K562 (cell line): ENCODE measurements at regions not wholly inside any gene's neighbourhood (a gene's known extent, or its start where the extent isn't known, plus 50 kb on each side); places are given as distances from the start of the nearest gene placed in this dataset.

Experiments
- ADNP ChIP-seq: fragments of 200-800 bp; sonication (Bioruptor generic); IDR thresholded peaks from 2 replicates; pipeline ENCODE4 v1.6.1; 2016; ENCODE audit warnings: missing genetic modification characterization, missing compliant biosample characterization
- BCL6 ChIP-seq: fragments of 250-450 bp; sonication (Bioruptor Pico); IDR thresholded peaks from 2 replicates; pipeline ENCODE4 v1.4.0; 2020
- MAFG ChIP-seq: fragments of 450-650 bp; conservative IDR thresholded peaks from 2 replicates; pipeline ENCODE4 v1.6.1; 2016; ENCODE audit warnings: missing genetic modification characterization, missing compliant biosample characterization
- NR4A1 ChIP-seq, 2 experiments: fragments of 250-450 bp in 1 of 2; fragments of 450-650 bp in 1 of 2; sonication (Bioruptor Pico) in 1 of 2; IDR thresholded peaks; 2 replicates each; pipeline versions ENCODE4 v1.4.0 to v1.6.1; 2016 to 2020; ENCODE audit warnings: mild to moderate bottlenecking in 2 of 2, missing compliant biosample characterization in 1 of 2, missing genetic modification characterization in 1 of 2, moderate library complexity in 1 of 2
- RAD21 ChIP-seq, 2 experiments: fragments of 250-450 bp in 1 of 2; fragments of 450-650 bp in 1 of 2; sonication (Bioruptor Pico) in 1 of 2; formaldehyde crosslinking in 1 of 2; IDR thresholded peaks in 1 of 2; conservative IDR thresholded peaks in 1 of 2; 2 replicates each; pipeline versions ENCODE4 v1.4.0 to v1.8.0; 2020 to 2022; ENCODE audit warnings: mild to moderate bottlenecking in 2 of 2, moderate library complexity in 1 of 2
- RBM17 ChIP-seq: fragments of 200-400 bp; formaldehyde crosslinking; IDR thresholded peaks from 2 replicates; pipeline ENCODE4 v1.6.1; 2017; ENCODE audit warnings: low read depth, mild to moderate bottlenecking, low read length, borderline replicate concordance
- SNRNP70 ChIP-seq: fragments of 200-400 bp; formaldehyde crosslinking; optimal IDR thresholded peaks from 2 replicates; pipeline ENCODE3; 2017; ENCODE audit warnings: low read depth, low read length
- ZBTB7A ChIP-seq: IDR thresholded peaks from 2 replicates; pipeline ENCODE4 v1.6.1; 2011; ENCODE audit warnings: low read depth, mild to moderate bottlenecking, low read length, moderate library complexity, borderline replicate concordance; ENCODE audit not compliant: control insufficient read depth
- ZFP91 ChIP-seq: sonication (generic); formaldehyde crosslinking; IDR thresholded peaks from 2 replicates; pipeline ENCODE4 v1.8.0; 2022; ENCODE audit warnings: mild to moderate bottlenecking, missing genetic modification reagents
- TF ChIP-seq, protein P1 (sequence below), 2 experiments: fragments of 450-650 bp; IDR thresholded peaks; 2 replicates each; pipeline ENCODE4 v1.6.1; 2016; ENCODE audit warnings: mild to moderate bottlenecking in 2 of 2, borderline replicate concordance in 1 of 2, low read depth in 1 of 2, moderate library complexity in 1 of 2

DNA sequence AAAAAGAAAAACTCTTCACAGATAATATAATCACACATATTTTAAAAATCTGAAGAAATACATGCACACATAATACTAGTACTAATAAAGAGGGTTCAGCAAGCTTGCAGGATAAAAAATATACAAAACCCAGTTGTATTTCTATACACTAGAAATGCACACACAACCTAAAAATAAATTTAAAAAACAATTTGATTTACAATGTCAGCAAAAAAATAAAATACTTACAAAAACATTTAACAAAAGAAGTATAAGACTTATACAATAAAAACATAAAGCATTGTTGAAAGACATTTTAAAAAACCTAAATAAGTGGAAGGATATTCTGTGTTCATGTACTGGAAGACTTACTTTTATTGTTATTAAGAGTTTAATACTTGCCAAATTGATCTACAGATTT, 81.7 kb upstream of the ALK start (continued):
- TF ChIP-seq ZFP91: no peak
- no peak for TF ChIP-seq RAD21 (CRISPR knock-in tag; conservative IDR thresholded peaks at IDR 0.05 in 1 of 2, IDR thresholded peaks at IDR 0.05 in 1 of 2)
- no peak for TF ChIP-seq RBM17
- TF ChIP-seq, protein P1, sequence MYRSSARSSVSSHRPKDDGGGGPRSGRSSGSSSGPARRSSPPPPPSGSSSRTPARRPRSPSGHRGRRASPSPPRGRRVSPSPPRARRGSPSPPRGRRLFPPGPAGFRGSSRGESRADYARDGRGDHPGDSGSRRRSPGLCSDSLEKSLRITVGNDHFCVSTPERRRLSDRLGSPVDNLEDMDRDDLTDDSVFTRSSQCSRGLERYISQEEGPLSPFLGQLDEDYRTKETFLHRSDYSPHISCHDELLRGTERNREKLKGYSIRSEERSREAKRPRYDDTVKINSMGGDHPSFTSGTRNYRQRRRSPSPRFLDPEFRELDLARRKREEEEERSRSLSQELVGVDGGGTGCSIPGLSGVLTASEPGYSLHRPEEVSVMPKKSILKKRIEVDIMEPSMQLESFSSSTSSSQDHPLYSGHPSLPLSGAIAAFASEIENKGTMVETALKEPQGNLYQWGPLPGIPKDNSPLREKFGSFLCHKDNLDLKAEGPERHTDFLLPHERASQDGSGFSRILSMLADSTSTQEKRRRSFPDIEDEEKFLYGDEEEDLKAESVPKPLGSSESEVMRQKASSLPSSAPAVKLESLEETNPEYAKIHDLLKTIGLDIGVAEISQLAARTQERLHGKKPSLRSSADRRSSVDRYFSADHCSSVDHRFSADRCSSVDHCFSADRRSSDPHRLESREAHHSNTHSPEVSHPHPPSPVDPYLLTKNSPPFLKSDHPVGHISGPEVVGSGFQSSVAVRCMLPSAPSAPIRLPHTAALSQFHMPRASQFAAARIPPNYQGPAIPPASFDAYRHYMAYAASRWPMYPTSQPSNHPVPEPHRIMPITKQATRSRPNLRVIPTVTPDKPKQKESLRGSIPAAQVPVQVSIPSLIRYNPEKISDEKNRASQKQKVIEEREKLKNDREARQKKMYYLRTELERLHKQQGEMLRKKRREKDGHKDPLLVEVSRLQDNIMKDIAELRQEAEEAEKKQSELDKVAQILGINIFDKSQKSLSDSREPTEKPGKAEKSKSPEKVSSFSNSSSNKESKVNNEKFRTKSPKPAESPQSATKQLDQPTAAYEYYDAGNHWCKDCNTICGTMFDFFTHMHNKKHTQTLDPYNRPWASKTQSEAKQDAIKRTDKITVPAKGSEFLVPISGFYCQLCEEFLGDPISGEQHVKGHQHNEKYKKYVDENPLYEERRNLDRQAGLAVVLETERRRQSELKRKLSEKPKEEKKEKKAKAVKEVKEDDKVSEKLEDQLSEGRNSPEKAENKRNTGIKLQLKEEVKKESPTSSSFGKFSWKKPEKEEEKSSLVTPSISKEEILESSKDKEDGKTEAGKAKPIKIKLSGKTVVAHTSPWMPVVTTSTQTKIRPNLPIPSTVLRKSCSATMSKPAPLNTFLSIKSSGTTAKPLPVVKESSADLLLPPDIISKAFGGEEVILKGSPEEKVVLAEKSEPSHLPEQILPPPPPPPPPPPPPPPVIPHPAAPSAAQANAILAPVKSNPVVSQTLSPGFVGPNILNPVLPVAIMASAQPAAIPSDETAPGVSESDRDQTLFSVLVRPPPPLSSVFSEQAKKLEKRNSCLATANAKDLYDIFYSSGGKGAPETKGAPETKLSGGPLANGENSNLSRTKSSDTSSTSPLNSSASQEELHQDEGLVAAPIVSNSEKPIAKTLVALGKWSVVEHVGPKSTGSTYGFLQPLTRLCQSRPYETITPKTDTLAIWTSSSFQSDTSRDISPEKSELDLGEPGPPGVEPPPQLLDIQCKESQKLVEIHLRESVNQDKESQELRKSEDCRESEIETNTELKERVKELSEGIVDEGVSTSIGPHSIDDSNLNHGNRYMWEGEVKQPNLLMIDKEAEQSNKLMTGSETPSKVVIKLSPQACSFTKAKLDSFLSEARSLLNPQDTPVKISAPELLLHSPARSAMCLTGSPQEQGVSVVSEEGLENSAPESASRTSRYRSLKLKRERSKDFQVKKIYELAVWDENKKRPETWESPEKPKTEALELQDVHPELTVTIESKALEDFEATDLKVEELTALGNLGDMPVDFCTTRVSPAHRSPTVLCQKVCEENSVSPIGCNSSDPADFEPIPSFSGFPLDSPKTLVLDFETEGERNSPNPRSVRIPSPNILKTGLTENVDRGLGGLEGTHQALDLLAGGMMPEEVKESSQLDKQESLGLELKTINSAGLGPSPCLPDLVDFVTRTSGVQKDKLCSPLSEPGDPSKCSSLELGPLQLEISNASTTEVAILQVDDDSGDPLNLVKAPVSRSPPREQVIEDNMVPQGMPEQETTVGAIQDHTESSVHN (IDR thresholded peaks at IDR 0.05; ENCODE audit: borderline replicate concordance in 1 of 2, low read depth in 1 of 2): no peak
- no peak for TF ChIP-seq ADNP (tag)
- peak; percentile 43; the same call in 1 of the 2 replicates for TF ChIP-seq MAFG (tag)
- no peak for TF ChIP-seq NR4A1 (CRISPR knock-in tag; IDR thresholded peaks at IDR 0.05)
- no peak for TF ChIP-seq NR4A1 (tag; IDR thresholded peaks at IDR 0.05)
- no peak for TF ChIP-seq ZBTB7A
- TF ChIP-seq BCL6: no peak
- no peak for TF ChIP-seq SNRNP70
